HCT116 (cell line): ENCODE measurements at regions not wholly inside any gene's neighbourhood (a gene's known extent, or its start where the extent isn't known, plus 50 kb on each side); places are given as distances from the start of the nearest gene placed in this dataset.

Experiments used
- ATAC-seq: fragments of 200-7000 bp; cut with Tn5 transposase; 2 replicates; pipeline ENCODE4 v1.9.1; 2020; ENCODE audit warnings: mild to moderate bottlenecking, moderate library complexity
- BruUV-seq: library from RNA; stranded (reverse); fragments of 400-500 nt; replicated peaks from 2 replicates; lab custom pipeline; 2021; lab: Mats Ljungman, UMichigan
- CTCF ChIA-PET: fragments of 300-600 bp; sonication (Branson Sonifier 250); formaldehyde crosslinking; loops from one replicate; lab custom pipeline; 2021; ENCODE audit warnings: antibody characterized with exemption; lab: Charles Lee
- POLR2A ChIA-PET: fragments of 300-600, 350-600 bp; sonication (Branson Sonifier 250); formaldehyde crosslinking; loops from one replicate; lab custom pipeline; 2021; ENCODE audit warnings: antibody characterized with exemption; lab: Charles Lee
- RAD21 ChIA-PET, 2 experiments: fragments of 300-600 bp; sonication (Branson Sonifier 250); formaldehyde crosslinking; loops; one replicate each; lab custom pipeline; 2023; ENCODE audit warnings: low total read pairs in 2 of 2; ENCODE audit not compliant: uncharacterized antibody in 2 of 2, unreplicated experiment in 2 of 2, low non-redundant PET in 1 of 2; lab: Charles Lee
- DNase-seq: peaks from one replicate; pipeline ENCODE4 v3.0.0-alpha.2; 2010; ENCODE audit warnings: low read depth, low spot score
- H2AFZ ChIP-seq: fragments of 200-600 bp; shearing (Covaris generic), sonication (generic); 2 replicates; pipeline ENCODE4 v1.6.1; 2017; ENCODE audit warnings: low read depth, mixed run types, mixed read lengths, antibody characterized with exemption, low read length; ENCODE audit not compliant: poor library complexity, severe bottlenecking
- H3K27ac ChIP-seq: 2 replicates; pipeline ENCODE4 v1.5.1; 2012; ENCODE audit warnings: low read depth, low read length
- H3K27me3 ChIP-seq: fragments of 200-600 bp; sonication (generic); 2 replicates; pipeline ENCODE4 v1.6.1; 2016; ENCODE audit warnings: mixed run types, low read length, mixed read lengths; ENCODE audit not compliant: insufficient read depth
- H3K36me3 ChIP-seq, 2 experiments: fragments of 200-500 bp in 1 of 2; fragments of 200-600 bp in 1 of 2; sonication (Bioruptor generic) in 1 of 2; sonication (generic) in 1 of 2; 2 replicates each; pipeline versions ENCODE4 v1.5.1 to v1.6.1; 2014 to 2016; ENCODE audit warnings: low read length in 2 of 2, inconsistent platforms in 1 of 2, mixed read lengths in 1 of 2, mixed run types in 1 of 2; ENCODE audit not compliant: insufficient read depth in 2 of 2, control insufficient read depth in 1 of 2
- H3K4me1 ChIP-seq, 2 experiments: fragments of 200-600 bp in 1 of 2; sonication (generic) in 1 of 2; 2 replicates each; pipeline versions ENCODE4 v1.5.1 to v1.6.1; 2012 to 2017; ENCODE audit warnings: low read length in 2 of 2, inconsistent platforms in 1 of 2, mild to moderate bottlenecking in 1 of 2, mixed read lengths in 1 of 2, mixed run types in 1 of 2, moderate library complexity in 1 of 2; ENCODE audit not compliant: insufficient read depth in 2 of 2, control insufficient read depth in 1 of 2
- H3K4me2 ChIP-seq: fragments of 200-600 bp; sonication (generic); 2 replicates; pipeline ENCODE4 v1.6.1; 2017; ENCODE audit warnings: mixed run types, low read length, mixed read lengths
- H3K4me3 ChIP-seq, 2 experiments: fragments of 200-600 bp in 1 of 2; sonication (generic) in 1 of 2; replicated peaks in 1 of 2; 2 replicates each; pipeline ENCODE4 v1.5.1; 2011 to 2016; ENCODE audit warnings: low read length in 2 of 2, control low read depth in 1 of 2, low read depth in 1 of 2, mild to moderate bottlenecking in 1 of 2, mixed read lengths in 1 of 2, mixed run types in 1 of 2
- H3K79me2 ChIP-seq: fragments of 200-600 bp; sonication (generic); 2 replicates; pipeline ENCODE4 v1.6.1; 2017; ENCODE audit warnings: mild to moderate bottlenecking, mixed run types, low read length, moderate library complexity, mixed read lengths; ENCODE audit not compliant: insufficient read depth
- H3K9ac ChIP-seq: fragments of 200-600 bp; sonication (generic); 2 replicates; pipeline ENCODE4 v1.6.1; 2016; ENCODE audit warnings: low read length, mixed read lengths
- H3K9me2 ChIP-seq: fragments of 200-600 bp; sonication (generic), shearing (Covaris generic); 2 replicates; pipeline ENCODE4 v1.6.1; 2017; ENCODE audit warnings: mixed run types, mild to moderate bottlenecking, moderate library complexity; ENCODE audit not compliant: insufficient read depth
- H3K9me3 ChIP-seq, 2 experiments: fragments of 200-500 bp in 1 of 2; fragments of 200-600 bp in 1 of 2; sonication (Bioruptor generic) in 1 of 2; sonication (generic) in 1 of 2; 2 replicates each; pipeline ENCODE4 v1.6.1; 2014 to 2017; ENCODE audit warnings: low read length in 2 of 2, mixed read lengths in 2 of 2, inconsistent platforms in 1 of 2, low read depth in 1 of 2, mild to moderate bottlenecking in 1 of 2, mixed run types in 1 of 2, moderate library complexity in 1 of 2; ENCODE audit not compliant: control insufficient read depth in 1 of 2, insufficient read depth in 1 of 2
- H4K20me1 ChIP-seq: fragments of 200-600 bp; sonication (generic), shearing (Covaris generic); 2 replicates; pipeline ENCODE4 v1.6.1; 2017; ENCODE audit warnings: mixed run types, mild to moderate bottlenecking, moderate library complexity; ENCODE audit not compliant: insufficient read depth
- EGR1 ChIP-seq: IDR thresholded peaks from 2 replicates; pipeline ENCODE4 v1.6.1; 2012; ENCODE audit warnings: low read depth
- ELF1 ChIP-seq: IDR thresholded peaks from 2 replicates; pipeline ENCODE4 v1.6.1; 2012; ENCODE audit warnings: low read depth, borderline replicate concordance
- EZH2 ChIP-seq: fragments of 200-600 bp; sonication (generic); IDR thresholded peaks from 2 replicates; pipeline ENCODE4 v1.6.1; 2017; ENCODE audit warnings: antibody characterized with exemption, mixed run types
- POLR2AphosphoS5 ChIP-seq: IDR thresholded peaks from 2 replicates; pipeline ENCODE4 v1.6.1; 2011; ENCODE audit warnings: mild to moderate bottlenecking, low read depth, low read length, moderate library complexity
- ZNF274 ChIP-seq: fragments of 200-500 bp; sonication (Bioruptor generic); IDR thresholded peaks from 2 replicates; pipeline ENCODE4 v1.6.1; 2014; ENCODE audit warnings: mild to moderate bottlenecking, low read depth, low read length, inconsistent platforms
- intact Hi-C: fragments of 100-400 bp; cut with micrococcal nuclease; formaldehyde crosslinking; loops from 2 replicates; pipeline ENCODE4 v1.10.0; 2022
- TF ChIP-seq, protein P1 (sequence below), 3 experiments: fragments of 200-600 bp in 1 of 3; sonication (generic) in 1 of 3; IDR thresholded peaks in 2 of 3; conservative IDR thresholded peaks in 1 of 3; 2 replicates each; pipeline ENCODE4 v1.5.1; 2012 to 2017; ENCODE audit warnings: low read depth in 2 of 3, low read length in 2 of 3, antibody characterized with exemption in 1 of 3, borderline replicate concordance in 1 of 3, control low read depth in 1 of 3, mild to moderate bottlenecking in 1 of 3, mixed read lengths in 1 of 3, mixed run types in 1 of 3, moderate library complexity in 1 of 3; ENCODE audit not compliant: insufficient read depth in 1 of 3

DNA sequence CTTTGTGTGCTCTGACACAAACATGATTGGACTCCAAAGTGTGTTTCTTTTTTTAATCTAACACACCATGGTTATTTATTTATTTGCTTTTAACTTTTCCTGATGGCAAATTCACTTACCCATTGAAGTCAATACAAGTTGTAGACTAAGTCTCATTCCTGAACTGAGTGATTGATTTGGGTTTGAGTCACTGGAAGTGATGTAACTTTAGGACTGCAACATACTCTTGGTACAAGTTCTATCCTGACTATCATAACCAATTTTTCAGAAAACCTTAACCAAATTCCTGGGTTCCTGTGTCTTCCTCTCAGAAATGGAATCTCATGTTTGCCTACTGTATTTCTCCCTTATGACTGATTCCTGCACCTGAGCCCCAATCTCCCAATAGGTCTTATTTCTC is 590.0 kb upstream of the ROBO1 start:
- intact Hi-C loops: no loop called here

DNA sequence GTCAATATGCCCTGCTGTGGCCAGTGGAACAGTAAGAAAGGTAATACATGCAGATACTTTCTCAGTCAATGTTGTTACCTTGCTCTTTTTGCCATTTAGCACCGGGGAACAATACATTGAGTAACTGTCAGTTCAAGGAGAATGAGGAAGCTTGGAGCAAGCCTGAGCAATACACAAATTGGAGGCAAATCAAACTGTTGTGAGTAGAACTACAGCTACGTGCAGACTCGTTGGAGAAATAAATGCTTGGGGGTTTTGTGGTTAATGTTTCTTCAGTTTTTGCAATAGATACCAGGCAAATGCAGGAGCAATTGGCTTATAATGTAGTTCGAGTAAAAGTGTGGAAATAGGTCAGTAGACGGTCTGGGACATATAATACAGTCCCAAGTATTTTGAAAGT is 587.3 kb upstream of the ROBO1 start:
- H3K4me1 ChIP-seq: no peaks in the 10 kb centered on the region
- TF ChIP-seq EGR1 (no peak), ELF1 (no peak), POLR2AphosphoS5 (no peak)
- ChIA-PET CTCF (no interaction called here), POLR2A (no interaction called here), RAD21 (no interaction called here)
- no peak for DNase-seq
- no peaks in the 10 kb centered on the region for H3K79me2 ChIP-seq
- ATAC-seq: no peak
- no peaks in the 10 kb centered on the region; the same call in 1 of the 2 replicates for H4K20me1 ChIP-seq
- no peaks in the 10 kb centered on the region for H3K27me3 ChIP-seq
- no peaks in the 10 kb centered on the region for H3K9me2 ChIP-seq
- H3K9ac ChIP-seq: no peak overlapping the region
- intact Hi-C loops: no loop called here
- H3K4me3 ChIP-seq: no peak overlapping the region
- no peaks in the 10 kb centered on the region for H3K36me3 ChIP-seq
- H3K27ac ChIP-seq: no peak overlapping the region
- no peak overlapping the region for H3K4me2 ChIP-seq
- H3K9me3 ChIP-seq: peaks cover 4 to 18% of the 10 kb centered on the region in 2 experiments; a peak in 3 of 4 replicates
- H2AFZ ChIP-seq: no peak overlapping the region
- no TSS peak for BruUV-seq

More for the DNA sequence above, 590.0 kb upstream of the ROBO1 start:
- Histone ChIP-seq H3K27ac (no peak overlapping the region), H3K9ac (no peak overlapping the region), H4K20me1 (no peaks in the 10 kb centered on the region), H3K4me2 (no peak overlapping the region), H3K9me2 (no peaks in the 10 kb centered on the region), H3K27me3 (no peaks in the 10 kb centered on the region), H3K79me2 (no peaks in the 10 kb centered on the region), H3K4me3 (no peak overlapping the region), H3K36me3 (no peaks in the 10 kb centered on the region), H3K9me3 (peaks cover 9 to 12% of the 10 kb centered on the region in 2 experiments; a peak in 3 of 4 replicates), H3K4me1 (no peaks in the 10 kb centered on the region), H2AFZ (no peak overlapping the region)
- ATAC-seq (no peak), DNase-seq (no peak)
- CTCF ChIA-PET: no interaction called here
- POLR2A ChIA-PET: no interaction called here
- no TSS peak for BruUV-seq
- TF ChIP-seq, protein P1, sequence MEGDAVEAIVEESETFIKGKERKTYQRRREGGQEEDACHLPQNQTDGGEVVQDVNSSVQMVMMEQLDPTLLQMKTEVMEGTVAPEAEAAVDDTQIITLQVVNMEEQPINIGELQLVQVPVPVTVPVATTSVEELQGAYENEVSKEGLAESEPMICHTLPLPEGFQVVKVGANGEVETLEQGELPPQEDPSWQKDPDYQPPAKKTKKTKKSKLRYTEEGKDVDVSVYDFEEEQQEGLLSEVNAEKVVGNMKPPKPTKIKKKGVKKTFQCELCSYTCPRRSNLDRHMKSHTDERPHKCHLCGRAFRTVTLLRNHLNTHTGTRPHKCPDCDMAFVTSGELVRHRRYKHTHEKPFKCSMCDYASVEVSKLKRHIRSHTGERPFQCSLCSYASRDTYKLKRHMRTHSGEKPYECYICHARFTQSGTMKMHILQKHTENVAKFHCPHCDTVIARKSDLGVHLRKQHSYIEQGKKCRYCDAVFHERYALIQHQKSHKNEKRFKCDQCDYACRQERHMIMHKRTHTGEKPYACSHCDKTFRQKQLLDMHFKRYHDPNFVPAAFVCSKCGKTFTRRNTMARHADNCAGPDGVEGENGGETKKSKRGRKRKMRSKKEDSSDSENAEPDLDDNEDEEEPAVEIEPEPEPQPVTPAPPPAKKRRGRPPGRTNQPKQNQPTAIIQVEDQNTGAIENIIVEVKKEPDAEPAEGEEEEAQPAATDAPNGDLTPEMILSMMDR (IDR thresholded peaks at IDR 0.05 in 2 of 3, conservative IDR thresholded peaks at IDR 0.05 in 1 of 3; ENCODE audit: borderline replicate concordance in 1 of 3, insufficient read depth in 1 of 3, low read depth in 2 of 3, low read length in 2 of 3): no peak
- TF ChIP-seq EZH2 (no peak), ZNF274 (no peak), ELF1 (no peak)
- RAD21 ChIA-PET: no interaction called here
